Colonic mucosa (tissue), 4 donors: ENCODE measurements at regions not wholly inside any gene's neighbourhood (a gene's known extent, or its start where the extent isn't known, plus 50 kb on each side); places are given as distances from the start of the nearest gene placed in this dataset.

ENCODE experiments used
- DNase-seq: peaks from one replicate; pipeline ENCODE4 v3.0.0-alpha.2; 2020
- H3K27ac ChIP-seq: fragments of 200-600 bp; one replicate; pipeline ENCODE4 v1.8.0; 2021
- H3K27me3 ChIP-seq: fragments of 200-600 bp; one replicate; pipeline ENCODE4 v1.8.0; 2021
- H3K36me3 ChIP-seq: fragments of 200-600 bp; one replicate; pipeline ENCODE4 v1.8.0; 2021
- H3K4me1 ChIP-seq: fragments of 200-600 bp; one replicate; pipeline ENCODE4 v1.8.0; 2021; ENCODE audit warnings: mild to moderate bottlenecking
- H3K4me3 ChIP-seq: fragments of 200-600 bp; one replicate; pipeline ENCODE4 v1.8.0; 2021
- H3K9ac ChIP-seq, 2 donors: one replicate each; pipeline ENCODE4 v1.7.0; 2013; ENCODE audit warnings: control low read depth in 2 of 2, low read depth in 2 of 2, low read length in 2 of 2
- H3K9me3 ChIP-seq: fragments of 200-600 bp; one replicate; pipeline ENCODE4 v1.8.0; 2021
- CTCF ChIP-seq: fragments of 200-600 bp; IDR thresholded peaks from one replicate; pipeline ENCODE4 v1.8.0; 2022; ENCODE audit warnings: antibody characterized with exemption, mild to moderate bottlenecking
- intact Hi-C: fragments of 100-400 bp; cut with DNase I; formaldehyde crosslinking; loops from one replicate; pipeline ENCODE4 v1.14.1; 2022
- donor health status: healthy.
- donor health status: DM: no; HTN: no; CAD: no.
- donor health status: DM: no; HTN: no; CAD: no.

DNA sequence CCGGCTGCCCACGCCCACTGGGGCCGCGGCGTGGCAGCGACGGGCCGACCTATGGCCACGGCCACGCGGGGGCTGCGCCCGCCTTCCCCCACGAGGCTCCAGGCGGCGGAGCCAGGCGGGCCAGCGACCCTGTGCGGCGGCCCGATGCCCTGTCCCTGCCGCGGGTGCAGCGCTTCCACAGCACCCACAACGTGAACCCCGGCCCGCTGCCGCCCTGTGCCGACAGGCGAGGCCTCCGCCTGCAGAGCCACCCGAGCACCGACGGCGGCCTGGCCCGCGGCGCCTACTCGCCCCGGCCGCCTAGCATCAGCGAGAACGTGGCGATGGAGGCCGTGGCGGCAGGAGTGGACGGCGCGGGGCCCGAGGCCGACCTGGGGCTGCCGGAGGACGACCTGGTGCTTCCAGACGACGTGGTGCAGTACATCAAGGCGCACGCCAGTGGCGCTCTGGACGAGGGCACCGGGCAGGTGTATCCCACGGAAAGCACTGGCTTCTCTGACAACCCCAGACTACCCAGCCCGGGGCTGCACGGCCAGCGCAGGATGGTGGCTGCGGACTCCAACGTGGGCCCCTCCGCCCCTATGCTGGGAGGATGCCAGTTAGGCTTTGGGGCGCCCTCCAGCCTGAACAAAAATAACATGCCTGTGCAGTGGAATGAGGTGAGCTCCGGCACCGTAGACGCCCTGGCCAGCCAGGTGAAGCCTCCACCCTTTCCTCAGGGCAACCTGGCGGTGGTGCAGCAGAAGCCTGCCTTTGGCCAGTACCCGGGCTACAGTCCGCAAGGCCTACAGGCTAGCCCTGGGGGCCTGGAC is 253.2 kb downstream of the GLI2 start:
- no peak for DNase-seq
- no peak overlapping the region for H3K4me3 ChIP-seq

DNA sequence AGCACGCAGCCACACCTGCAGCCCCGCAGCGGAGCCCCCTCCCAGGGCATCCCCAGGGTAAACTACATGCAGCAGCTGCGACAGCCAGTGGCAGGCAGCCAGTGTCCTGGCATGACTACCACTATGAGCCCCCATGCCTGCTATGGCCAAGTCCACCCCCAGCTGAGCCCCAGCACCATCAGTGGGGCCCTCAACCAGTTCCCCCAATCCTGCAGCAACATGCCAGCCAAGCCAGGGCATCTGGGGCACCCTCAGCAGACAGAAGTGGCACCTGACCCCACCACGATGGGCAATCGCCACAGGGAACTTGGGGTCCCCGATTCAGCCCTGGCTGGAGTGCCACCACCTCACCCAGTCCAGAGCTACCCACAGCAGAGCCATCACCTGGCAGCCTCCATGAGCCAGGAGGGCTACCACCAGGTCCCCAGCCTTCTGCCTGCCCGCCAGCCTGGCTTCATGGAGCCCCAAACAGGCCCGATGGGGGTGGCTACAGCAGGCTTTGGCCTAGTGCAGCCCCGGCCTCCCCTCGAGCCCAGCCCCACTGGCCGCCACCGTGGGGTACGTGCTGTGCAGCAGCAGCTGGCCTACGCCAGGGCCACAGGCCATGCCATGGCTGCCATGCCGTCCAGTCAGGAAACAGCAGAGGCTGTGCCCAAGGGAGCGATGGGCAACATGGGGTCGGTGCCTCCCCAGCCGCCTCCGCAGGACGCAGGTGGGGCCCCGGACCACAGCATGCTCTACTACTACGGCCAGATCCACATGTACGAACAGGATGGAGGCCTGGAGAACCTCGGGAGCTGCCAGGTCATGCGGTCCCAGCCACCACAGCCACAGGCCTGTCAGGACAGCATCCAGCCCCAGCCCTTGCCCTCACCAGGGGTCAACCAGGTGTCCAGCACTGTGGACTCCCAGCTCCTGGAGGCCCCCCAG is 254.1 kb downstream of the GLI2 start:
- no peak overlapping the region for H3K27ac ChIP-seq
- TF ChIP-seq CTCF, result no peak
- intact Hi-C loops, result no loop called here
- H3K9ac ChIP-seq, result no peak overlapping the region
- H3K36me3 ChIP-seq, result no peaks in the 10 kb centered on the region
- H3K27me3 ChIP-seq, result no peaks in the 10 kb centered on the region
- H3K4me3 ChIP-seq, result no peak overlapping the region
- no peaks in the 10 kb centered on the region for H3K9me3 ChIP-seq
- no peak for DNase-seq
- H3K4me1 ChIP-seq, result no peaks in the 10 kb centered on the region

More for the DNA sequence above, 253.2 kb downstream of the GLI2 start:
- Histone ChIP-seq H3K9me3 (no peaks in the 10 kb centered on the region), H3K4me1 (no peaks in the 10 kb centered on the region), H3K27ac (no peak overlapping the region), H3K36me3 (no peaks in the 10 kb centered on the region), H3K27me3 (no peaks in the 10 kb centered on the region), H3K9ac (no peak overlapping the region)
- TF ChIP-seq CTCF, result no peak
- intact Hi-C loops, result no loop called here

GRCh38 chr2:120990451-120990871 is 254.8 kb downstream of the GLI2 start:
- Histone ChIP-seq H3K9me3 (no peaks in the 10 kb centered on the region), H3K4me1 (no peaks in the 10 kb centered on the region), H3K27me3 (no peaks in the 10 kb centered on the region), H3K4me3 (no peak overlapping the region), H3K27ac (no peak overlapping the region), H3K9ac (no peak overlapping the region), H3K36me3 (no peaks in the 10 kb centered on the region)
- no peak for TF ChIP-seq CTCF
- intact Hi-C loops, result no loop called here
- DNase-seq, result no peak

DNA sequence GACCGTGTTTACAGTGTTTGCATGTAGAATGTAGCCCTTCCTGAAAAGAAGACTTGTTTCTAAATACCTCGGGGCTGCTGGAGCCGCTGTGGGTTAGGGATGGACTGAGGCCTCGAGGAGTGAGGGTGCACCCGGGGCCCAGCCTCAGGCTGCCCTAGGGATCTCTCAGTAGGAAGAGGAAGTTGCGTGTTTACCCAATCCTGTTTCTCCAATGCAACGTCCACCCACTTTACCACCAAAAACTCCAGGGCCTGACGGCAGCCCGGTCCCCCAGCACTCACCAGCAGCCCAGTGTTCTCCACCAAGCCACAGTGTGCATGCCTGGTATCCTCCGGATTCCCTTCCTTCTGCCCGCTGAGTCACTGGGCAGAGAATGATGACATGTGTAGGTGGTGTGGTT is 255.8 kb downstream of the GLI2 start:
- DNase-seq, result no peak

More for the DNA sequence above, 255.8 kb downstream of the GLI2 start:
- intact Hi-C loops, result no loop called here
- no peak for TF ChIP-seq CTCF
- H3K4me3 ChIP-seq, result no peak overlapping the region
- no peak overlapping the region for H3K9ac ChIP-seq
- H3K27ac ChIP-seq, result no peak overlapping the region
- no peaks in the 10 kb centered on the region for H3K36me3 ChIP-seq
- no peaks in the 10 kb centered on the region for H3K9me3 ChIP-seq
- no peaks in the 10 kb centered on the region for H3K4me1 ChIP-seq
- no peaks in the 10 kb centered on the region for H3K27me3 ChIP-seq
